HUES48 (cell line): ENCODE measurements at regions not wholly inside any gene's neighbourhood (a gene's known extent, or its start where the extent isn't known, plus 50 kb on each side); places are given as distances from the start of the nearest gene placed in this dataset.

Experiments used
- H3K27ac ChIP-seq: one replicate; pipeline ENCODE4 v1.7.0; 2013; ENCODE audit warnings: low read depth, low read length, inconsistent platforms
- H3K27me3 ChIP-seq: 2 replicates; pipeline ENCODE4 v1.6.1; 2013; ENCODE audit warnings: mild to moderate bottlenecking, low read length; ENCODE audit not compliant: control insufficient read depth, insufficient read depth
- H3K36me3 ChIP-seq: 2 replicates; pipeline ENCODE4 v1.6.1; 2013; ENCODE audit warnings: low read length; ENCODE audit not compliant: control insufficient read depth, insufficient read depth
- H3K4me1 ChIP-seq: 2 replicates; pipeline ENCODE4 v1.6.1; 2013; ENCODE audit warnings: mild to moderate bottlenecking, low read length; ENCODE audit not compliant: control insufficient read depth, insufficient read depth
- H3K4me3 ChIP-seq: 2 replicates; pipeline ENCODE4 v1.5.1; 2013; ENCODE audit warnings: mild to moderate bottlenecking, low read depth, low read length
- H3K9ac ChIP-seq: 2 replicates; pipeline ENCODE4 v1.6.1; 2013; ENCODE audit warnings: mild to moderate bottlenecking, low read depth, low read length, moderate library complexity
- H3K9me3 ChIP-seq: 2 replicates; pipeline ENCODE4 v1.6.1; 2013; ENCODE audit warnings: low read length; ENCODE audit not compliant: control insufficient read depth, insufficient read depth

- Histone ChIP-seq H3K9ac (no peak overlapping the region), H3K4me1 (no peaks in the 10 kb centered on the region), H3K4me3 (no peak overlapping the region), H3K27ac (no peak overlapping the region), H3K9me3 (peaks cover 11% of the 10 kb centered on the region), H3K36me3 (no peaks in the 10 kb centered on the region), H3K27me3 (no peaks in the 10 kb centered on the region)
Observed at GRCh38 chr4:14431155-14432134, 570.8 kb upstream of the CPEB2 start.

- H3K4me3 ChIP-seq: no peak overlapping the region
- no peaks in the 10 kb centered on the region for H3K4me1 ChIP-seq
- no peak overlapping the region for H3K27ac ChIP-seq
- no peaks in the 10 kb centered on the region for H3K36me3 ChIP-seq
- H3K27me3 ChIP-seq: no peaks in the 10 kb centered on the region
- H3K9ac ChIP-seq: no peak overlapping the region
- H3K9me3 ChIP-seq: no peaks in the 10 kb centered on the region
Observed at GRCh38 chr4:14434483-14434882, 567.8 kb upstream of the CPEB2 start.

- H3K4me1 ChIP-seq: no peaks in the 10 kb centered on the region
- H3K27me3 ChIP-seq: no peaks in the 10 kb centered on the region
- H3K9ac ChIP-seq: no peak overlapping the region
- H3K9me3 ChIP-seq: no peaks in the 10 kb centered on the region
- H3K36me3 ChIP-seq: no peaks in the 10 kb centered on the region
- H3K27ac ChIP-seq: no peak overlapping the region
- no peak overlapping the region for H3K4me3 ChIP-seq
Observed at GRCh38 chr4:14434916-14435315, 567.4 kb upstream of the CPEB2 start.

GRCh38 chr4:14441561-14441960 lies 560.7 kb upstream of the CPEB2 start:
- H3K9me3 ChIP-seq: no peaks in the 10 kb centered on the region

GRCh38 chr4:14445882-14446281 lies 556.4 kb upstream of the CPEB2 start:
- no peaks in the 10 kb centered on the region for H3K27me3 ChIP-seq
- H3K4me1 ChIP-seq: peaks cover 14% of the 10 kb centered on the region
- H3K9me3 ChIP-seq: no peaks in the 10 kb centered on the region
- H3K27ac ChIP-seq: no peak overlapping the region
- no peak overlapping the region for H3K9ac ChIP-seq
- no peak overlapping the region for H3K4me3 ChIP-seq
- H3K36me3 ChIP-seq: no peaks in the 10 kb centered on the region

More at GRCh38 chr4:14441561-14441960, 560.7 kb upstream of the CPEB2 start:
- H3K27ac ChIP-seq: no peak overlapping the region
- no peaks in the 10 kb centered on the region for H3K36me3 ChIP-seq
- no peak overlapping the region for H3K9ac ChIP-seq
- no peak overlapping the region for H3K4me3 ChIP-seq
- no peaks in the 10 kb centered on the region for H3K27me3 ChIP-seq
- peaks cover 14% of the 10 kb centered on the region for H3K4me1 ChIP-seq

- H3K4me3 ChIP-seq: no peak overlapping the region
- H3K9me3 ChIP-seq: no peaks in the 10 kb centered on the region
- peaks cover 14% of the 10 kb centered on the region for H3K4me1 ChIP-seq
- H3K27me3 ChIP-seq: no peaks in the 10 kb centered on the region
- H3K9ac ChIP-seq: no peak overlapping the region
- no peak overlapping the region for H3K27ac ChIP-seq
- H3K36me3 ChIP-seq: no peaks in the 10 kb centered on the region
Observed at GRCh38 chr4:14446311-14446710, 556.0 kb upstream of the CPEB2 start.

GRCh38 chr4:14446904-14447303 lies 555.4 kb upstream of the CPEB2 start:
- H3K4me3 ChIP-seq: no peak overlapping the region
- no peaks in the 10 kb centered on the region for H3K36me3 ChIP-seq
- H3K27ac ChIP-seq: no peak overlapping the region
- no peaks in the 10 kb centered on the region for H3K27me3 ChIP-seq
- no peaks in the 10 kb centered on the region for H3K9me3 ChIP-seq
- no peak overlapping the region for H3K9ac ChIP-seq
- peaks cover 9% of the 10 kb centered on the region for H3K4me1 ChIP-seq

- no peak overlapping the region for H3K9ac ChIP-seq
- H3K4me3 ChIP-seq: no peak overlapping the region
- no peaks in the 10 kb centered on the region for H3K9me3 ChIP-seq
- no peaks in the 10 kb centered on the region for H3K36me3 ChIP-seq
- peaks cover 6% of the 10 kb centered on the region for H3K4me1 ChIP-seq
- no peak overlapping the region for H3K27ac ChIP-seq
- H3K27me3 ChIP-seq: no peaks in the 10 kb centered on the region
Observed at GRCh38 chr4:14449308-14449707, 553.0 kb upstream of the CPEB2 start.

- Histone ChIP-seq H3K9ac (no peak overlapping the region), H3K9me3 (no peaks in the 10 kb centered on the region), H3K36me3 (no peaks in the 10 kb centered on the region), H3K4me1 (no peaks in the 10 kb centered on the region), H3K4me3 (no peak overlapping the region), H3K27ac (no peak overlapping the region), H3K27me3 (no peaks in the 10 kb centered on the region)
Observed at GRCh38 chr4:14452001-14452400, 550.3 kb upstream of the CPEB2 start.

GRCh38 chr4:14452764-14453163 lies 549.5 kb upstream of the CPEB2 start:
- Histone ChIP-seq H3K9me3 (no peaks in the 10 kb centered on the region), H3K9ac (no peak overlapping the region), H3K36me3 (no peaks in the 10 kb centered on the region), H3K4me3 (no peak overlapping the region), H3K27ac (no peak overlapping the region), H3K27me3 (no peaks in the 10 kb centered on the region), H3K4me1 (no peaks in the 10 kb centered on the region)

GRCh38 chr4:14458463-14458862 lies 543.8 kb upstream of the CPEB2 start:
- Histone ChIP-seq H3K9me3 (no peaks in the 10 kb centered on the region), H3K36me3 (no peaks in the 10 kb centered on the region), H3K27ac (no peak overlapping the region), H3K4me1 (no peaks in the 10 kb centered on the region), H3K27me3 (no peaks in the 10 kb centered on the region), H3K4me3 (no peak overlapping the region), H3K9ac (no peak overlapping the region)
